HepG2 (cell line): ENCODE measurements at regions not wholly inside any gene's neighbourhood (a gene's known extent, or its start where the extent isn't known, plus 50 kb on each side); places are given as distances from the start of the nearest gene placed in this dataset.

Experiments
- ATF3 ChIP-seq: sonication (generic); formaldehyde crosslinking; IDR thresholded peaks from 2 replicates; pipeline ENCODE4 v1.4.0; 2020; ENCODE audit warnings: missing genetic modification reagents
- CTCF ChIP-seq: sonication (generic); formaldehyde crosslinking; IDR thresholded peaks from 2 replicates; pipeline ENCODE4 v1.5.0; 2020; ENCODE audit warnings: mild to moderate bottlenecking, missing genetic modification reagents, moderate library complexity
- POLR2AphosphoS5 ChIP-seq: IDR thresholded peaks from 2 replicates; pipeline ENCODE4 v1.6.1; 2012; ENCODE audit warnings: low read depth, low read length
- STAG1 ChIP-seq: sonication (generic); formaldehyde crosslinking; IDR thresholded peaks from 2 replicates; pipeline ENCODE4 v1.4.0; 2020; ENCODE audit warnings: missing genetic modification reagents
- ZBTB7A ChIP-seq: sonication (generic); formaldehyde crosslinking; IDR thresholded peaks from 2 replicates; pipeline ENCODE4 v1.8.0; 2022; ENCODE audit warnings: mild to moderate bottlenecking, missing genetic modification reagents
- ZFP36L1 ChIP-seq: sonication (generic); formaldehyde crosslinking; IDR thresholded peaks from 2 replicates; pipeline ENCODE4 v1.8.0; 2022; ENCODE audit warnings: mild to moderate bottlenecking, missing genetic modification reagents, moderate library complexity
- ZNF512B ChIP-seq: sonication (generic); formaldehyde crosslinking; IDR thresholded peaks from 2 replicates; pipeline ENCODE4 v1.5.1; 2020; ENCODE audit warnings: missing genetic modification reagents, mild to moderate bottlenecking, borderline replicate concordance
- TF ChIP-seq, protein P1 (sequence below): sonication (generic); formaldehyde crosslinking; IDR thresholded peaks from 2 replicates; pipeline ENCODE4 v1.4.0; 2020; ENCODE audit warnings: missing genetic modification reagents
- TF ChIP-seq, protein P2 (sequence below): sonication (generic); formaldehyde crosslinking; IDR thresholded peaks from 2 replicates; pipeline ENCODE4 v1.4.0; 2020; ENCODE audit warnings: missing genetic modification reagents
- TF ChIP-seq, protein P3 (sequence below): sonication (generic); formaldehyde crosslinking; IDR thresholded peaks from 2 replicates; pipeline ENCODE4 v1.8.0; 2022; ENCODE audit warnings: mild to moderate bottlenecking, missing genetic modification reagents, moderate library complexity
- TF ChIP-seq, protein P4 (sequence below): sonication (generic); formaldehyde crosslinking; IDR thresholded peaks from 2 replicates; pipeline ENCODE4 v1.4.0; 2020; ENCODE audit warnings: missing genetic modification reagents, borderline replicate concordance
- TF ChIP-seq, protein P5 (sequence below): IDR thresholded peaks from 2 replicates; pipeline ENCODE4 v1.6.1; 2012; ENCODE audit warnings: inconsistent platforms

- no peak for TF ChIP-seq POLR2AphosphoS5
- TF ChIP-seq, protein P1, sequence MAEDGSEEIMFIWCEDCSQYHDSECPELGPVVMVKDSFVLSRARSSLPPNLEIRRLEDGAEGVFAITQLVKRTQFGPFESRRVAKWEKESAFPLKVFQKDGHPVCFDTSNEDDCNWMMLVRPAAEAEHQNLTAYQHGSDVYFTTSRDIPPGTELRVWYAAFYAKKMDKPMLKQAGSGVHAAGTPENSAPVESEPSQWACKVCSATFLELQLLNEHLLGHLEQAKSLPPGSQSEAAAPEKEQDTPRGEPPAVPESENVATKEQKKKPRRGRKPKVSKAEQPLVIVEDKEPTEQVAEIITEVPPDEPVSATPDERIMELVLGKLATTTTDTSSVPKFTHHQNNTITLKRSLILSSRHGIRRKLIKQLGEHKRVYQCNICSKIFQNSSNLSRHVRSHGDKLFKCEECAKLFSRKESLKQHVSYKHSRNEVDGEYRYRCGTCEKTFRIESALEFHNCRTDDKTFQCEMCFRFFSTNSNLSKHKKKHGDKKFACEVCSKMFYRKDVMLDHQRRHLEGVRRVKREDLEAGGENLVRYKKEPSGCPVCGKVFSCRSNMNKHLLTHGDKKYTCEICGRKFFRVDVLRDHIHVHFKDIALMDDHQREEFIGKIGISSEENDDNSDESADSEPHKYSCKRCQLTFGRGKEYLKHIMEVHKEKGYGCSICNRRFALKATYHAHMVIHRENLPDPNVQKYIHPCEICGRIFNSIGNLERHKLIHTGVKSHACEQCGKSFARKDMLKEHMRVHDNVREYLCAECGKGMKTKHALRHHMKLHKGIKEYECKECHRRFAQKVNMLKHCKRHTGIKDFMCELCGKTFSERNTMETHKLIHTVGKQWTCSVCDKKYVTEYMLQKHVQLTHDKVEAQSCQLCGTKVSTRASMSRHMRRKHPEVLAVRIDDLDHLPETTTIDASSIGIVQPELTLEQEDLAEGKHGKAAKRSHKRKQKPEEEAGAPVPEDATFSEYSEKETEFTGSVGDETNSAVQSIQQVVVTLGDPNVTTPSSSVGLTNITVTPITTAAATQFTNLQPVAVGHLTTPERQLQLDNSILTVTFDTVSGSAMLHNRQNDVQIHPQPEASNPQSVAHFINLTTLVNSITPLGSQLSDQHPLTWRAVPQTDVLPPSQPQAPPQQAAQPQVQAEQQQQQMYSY = no peak
- TF ChIP-seq STAG1 (CRISPR knock-in tag) = no peak
- TF ChIP-seq ZFP36L1 (CRISPR knock-in tag) = no peak
- TF ChIP-seq ATF3 (CRISPR knock-in tag) = no peak
- no peak for TF ChIP-seq ZBTB7A (CRISPR knock-in tag)
- TF ChIP-seq, protein P2, sequence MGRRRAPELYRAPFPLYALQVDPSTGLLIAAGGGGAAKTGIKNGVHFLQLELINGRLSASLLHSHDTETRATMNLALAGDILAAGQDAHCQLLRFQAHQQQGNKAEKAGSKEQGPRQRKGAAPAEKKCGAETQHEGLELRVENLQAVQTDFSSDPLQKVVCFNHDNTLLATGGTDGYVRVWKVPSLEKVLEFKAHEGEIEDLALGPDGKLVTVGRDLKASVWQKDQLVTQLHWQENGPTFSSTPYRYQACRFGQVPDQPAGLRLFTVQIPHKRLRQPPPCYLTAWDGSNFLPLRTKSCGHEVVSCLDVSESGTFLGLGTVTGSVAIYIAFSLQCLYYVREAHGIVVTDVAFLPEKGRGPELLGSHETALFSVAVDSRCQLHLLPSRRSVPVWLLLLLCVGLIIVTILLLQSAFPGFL (CRISPR knock-in tag) = no peak
- no peak for TF ChIP-seq CTCF (CRISPR knock-in tag)
- no peak for TF ChIP-seq ZNF512B
- TF ChIP-seq, protein P3, sequence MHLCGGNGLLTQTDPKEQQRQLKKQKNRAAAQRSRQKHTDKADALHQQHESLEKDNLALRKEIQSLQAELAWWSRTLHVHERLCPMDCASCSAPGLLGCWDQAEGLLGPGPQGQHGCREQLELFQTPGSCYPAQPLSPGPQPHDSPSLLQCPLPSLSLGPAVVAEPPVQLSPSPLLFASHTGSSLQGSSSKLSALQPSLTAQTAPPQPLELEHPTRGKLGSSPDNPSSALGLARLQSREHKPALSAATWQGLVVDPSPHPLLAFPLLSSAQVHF (CRISPR knock-in tag) = no peak
- TF ChIP-seq, protein P4, sequence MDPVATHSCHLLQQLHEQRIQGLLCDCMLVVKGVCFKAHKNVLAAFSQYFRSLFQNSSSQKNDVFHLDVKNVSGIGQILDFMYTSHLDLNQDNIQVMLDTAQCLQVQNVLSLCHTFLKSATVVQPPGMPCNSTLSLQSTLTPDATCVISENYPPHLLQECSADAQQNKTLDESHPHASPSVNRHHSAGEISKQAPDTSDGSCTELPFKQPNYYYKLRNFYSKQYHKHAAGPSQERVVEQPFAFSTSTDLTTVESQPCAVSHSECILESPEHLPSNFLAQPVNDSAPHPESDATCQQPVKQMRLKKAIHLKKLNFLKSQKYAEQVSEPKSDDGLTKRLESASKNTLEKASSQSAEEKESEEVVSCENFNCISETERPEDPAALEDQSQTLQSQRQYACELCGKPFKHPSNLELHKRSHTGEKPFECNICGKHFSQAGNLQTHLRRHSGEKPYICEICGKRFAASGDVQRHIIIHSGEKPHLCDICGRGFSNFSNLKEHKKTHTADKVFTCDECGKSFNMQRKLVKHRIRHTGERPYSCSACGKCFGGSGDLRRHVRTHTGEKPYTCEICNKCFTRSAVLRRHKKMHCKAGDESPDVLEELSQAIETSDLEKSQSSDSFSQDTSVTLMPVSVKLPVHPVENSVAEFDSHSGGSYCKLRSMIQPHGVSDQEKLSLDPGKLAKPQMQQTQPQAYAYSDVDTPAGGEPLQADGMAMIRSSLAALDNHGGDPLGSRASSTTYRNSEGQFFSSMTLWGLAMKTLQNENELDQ (CRISPR knock-in tag) = no peak
- TF ChIP-seq, protein P5, sequence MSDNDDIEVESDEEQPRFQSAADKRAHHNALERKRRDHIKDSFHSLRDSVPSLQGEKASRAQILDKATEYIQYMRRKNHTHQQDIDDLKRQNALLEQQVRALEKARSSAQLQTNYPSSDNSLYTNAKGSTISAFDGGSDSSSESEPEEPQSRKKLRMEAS = no peak
Measured at GRCh38 chr2:49236316-49236715, 82.0 kb upstream of the FSHR start.
